ENCODE measurements at regions not wholly inside any gene's neighbourhood (a gene's known extent, or its start where the extent isn't known, plus 50 kb on each side); places are given as distances from the start of the nearest gene placed in this dataset.

DNA sequence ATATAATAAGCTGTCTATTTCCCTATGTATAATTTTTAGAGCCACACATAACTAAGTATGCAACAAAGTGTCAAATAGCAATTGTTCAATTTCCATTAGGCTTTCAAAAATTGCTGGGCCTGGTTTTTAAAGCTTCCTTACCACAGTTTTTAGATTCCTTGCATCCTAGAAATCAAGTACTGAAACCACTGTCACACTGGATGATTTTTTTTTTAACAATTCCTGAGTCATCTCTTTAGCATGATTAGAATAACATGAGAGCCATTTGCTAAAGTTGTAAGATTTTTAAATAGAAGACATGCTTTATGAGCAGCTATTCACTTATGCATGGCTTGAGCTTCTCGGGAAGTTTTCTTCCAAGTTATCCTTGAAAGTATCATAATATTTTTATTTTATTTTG lies 319.5 kb upstream of the NXPH2 start:
- H3K4me3 ChIP-seq: no peak overlapping the region
- no peaks in the 10 kb centered on the region for H3K4me1 ChIP-seq (ENCODE audit: control insufficient read depth in 5 of 5, insufficient read depth in 5 of 5, low read length in 5 of 5)
- no peak overlapping the region for H3K9ac ChIP-seq (ENCODE audit: insufficient read depth in 1 of 2, low read length in 2 of 2)
- H3K36me3 ChIP-seq (ENCODE audit: control insufficient read depth in 4 of 4, insufficient read depth in 4 of 4, low read length in 4 of 4): no peaks in the 10 kb centered on the region
- WGBS, 2 donors: 81 to 87% methylated on average over 1 of the region's 1 CpG
- no peak for DNase-seq
- no peak for ATAC-seq (ENCODE audit: insufficient read depth, low FRiP score)
- H3K27ac ChIP-seq (ENCODE audit: low read depth in 1 of 2, low read length in 1 of 2): no peak overlapping the region
- TF ChIP-seq, protein P1, sequence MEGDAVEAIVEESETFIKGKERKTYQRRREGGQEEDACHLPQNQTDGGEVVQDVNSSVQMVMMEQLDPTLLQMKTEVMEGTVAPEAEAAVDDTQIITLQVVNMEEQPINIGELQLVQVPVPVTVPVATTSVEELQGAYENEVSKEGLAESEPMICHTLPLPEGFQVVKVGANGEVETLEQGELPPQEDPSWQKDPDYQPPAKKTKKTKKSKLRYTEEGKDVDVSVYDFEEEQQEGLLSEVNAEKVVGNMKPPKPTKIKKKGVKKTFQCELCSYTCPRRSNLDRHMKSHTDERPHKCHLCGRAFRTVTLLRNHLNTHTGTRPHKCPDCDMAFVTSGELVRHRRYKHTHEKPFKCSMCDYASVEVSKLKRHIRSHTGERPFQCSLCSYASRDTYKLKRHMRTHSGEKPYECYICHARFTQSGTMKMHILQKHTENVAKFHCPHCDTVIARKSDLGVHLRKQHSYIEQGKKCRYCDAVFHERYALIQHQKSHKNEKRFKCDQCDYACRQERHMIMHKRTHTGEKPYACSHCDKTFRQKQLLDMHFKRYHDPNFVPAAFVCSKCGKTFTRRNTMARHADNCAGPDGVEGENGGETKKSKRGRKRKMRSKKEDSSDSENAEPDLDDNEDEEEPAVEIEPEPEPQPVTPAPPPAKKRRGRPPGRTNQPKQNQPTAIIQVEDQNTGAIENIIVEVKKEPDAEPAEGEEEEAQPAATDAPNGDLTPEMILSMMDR (IDR thresholded peaks at IDR 0.05; ENCODE audit: control extremely low read depth, extremely low read depth): no peak
- H3K27me3 ChIP-seq (ENCODE audit: control insufficient read depth in 3 of 3, insufficient read depth in 3 of 3, low read length in 2 of 3): no peaks in the 10 kb centered on the region
- H3K9me3 ChIP-seq (ENCODE audit: control insufficient read depth in 4 of 4, insufficient read depth in 3 of 4, low read length in 3 of 4): no peaks in the 10 kb centered on the region

DNA sequence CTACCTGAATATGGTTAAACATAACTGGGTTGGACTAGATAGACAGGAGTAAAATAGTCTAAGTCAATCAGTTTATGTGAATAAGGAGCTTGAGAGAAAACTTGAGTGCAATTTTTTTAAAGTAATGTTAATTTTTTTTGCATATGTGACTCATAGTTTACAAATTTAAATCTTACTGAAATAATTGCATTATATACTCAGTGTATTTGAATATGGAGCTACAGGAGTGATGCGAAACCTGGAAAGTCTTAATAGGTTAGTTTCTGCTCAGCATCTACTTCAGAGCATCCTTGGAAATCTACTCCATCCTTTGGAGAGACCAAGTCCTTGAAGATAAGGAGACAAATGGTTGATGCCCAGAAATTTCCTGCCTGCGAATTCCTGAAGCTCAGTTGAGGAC lies 318.8 kb upstream of the NXPH2 start:
- no peak overlapping the region for H3K9ac ChIP-seq (ENCODE audit: insufficient read depth in 1 of 2, low read length in 2 of 2)
- no peak overlapping the region for H3K27ac ChIP-seq (ENCODE audit: low read depth in 1 of 2, low read length in 1 of 2)
- no peaks in the 10 kb centered on the region for H3K27me3 ChIP-seq (ENCODE audit: control insufficient read depth in 3 of 3, insufficient read depth in 3 of 3, low read length in 2 of 3)
- H3K36me3 ChIP-seq (ENCODE audit: control insufficient read depth in 4 of 4, insufficient read depth in 4 of 4, low read length in 4 of 4): no peaks in the 10 kb centered on the region
- no peak for ATAC-seq (ENCODE audit: insufficient read depth, low FRiP score)
- H3K4me1 ChIP-seq (ENCODE audit: control insufficient read depth in 5 of 5, insufficient read depth in 5 of 5, low read length in 5 of 5): no peaks in the 10 kb centered on the region
- no peaks in the 10 kb centered on the region for H3K9me3 ChIP-seq (ENCODE audit: control insufficient read depth in 4 of 4, insufficient read depth in 3 of 4, low read length in 3 of 4)
- H3K4me3 ChIP-seq: no peak overlapping the region
- no peak for DNase-seq
- 80 to 82% methylated on average over 2 of the region's 2 CpGs for WGBS, 2 donors
- TF ChIP-seq, protein P1 (IDR thresholded peaks at IDR 0.05; ENCODE audit: control extremely low read depth, extremely low read depth): no peak

DNA sequence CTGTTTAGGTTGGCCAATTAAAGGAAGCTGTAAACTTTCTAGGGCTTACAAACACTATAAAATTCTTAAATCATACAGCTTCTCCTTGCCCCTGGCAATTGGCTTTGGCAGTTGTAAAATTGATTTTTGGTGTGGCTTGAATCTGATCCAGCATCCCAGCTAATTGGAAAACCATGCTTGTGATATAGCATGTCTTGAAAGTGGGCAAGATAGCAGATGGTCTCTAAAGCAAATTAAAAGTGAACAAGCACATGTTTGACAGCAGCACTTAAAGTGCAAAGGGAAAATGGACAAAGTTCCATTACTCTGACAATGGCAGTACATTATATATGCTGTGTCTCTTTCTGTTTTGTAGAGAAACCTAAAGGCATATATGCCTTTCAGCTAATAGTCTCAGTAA lies 302.9 kb upstream of the NXPH2 start:
- H3K27ac ChIP-seq (ENCODE audit: low read depth in 1 of 2, low read length in 1 of 2): no peak overlapping the region
- no peak overlapping the region for H3K4me3 ChIP-seq
- H3K36me3 ChIP-seq (ENCODE audit: control insufficient read depth in 4 of 4, insufficient read depth in 4 of 4, low read length in 4 of 4): no peaks in the 10 kb centered on the region
- no peaks in the 10 kb centered on the region for H3K4me1 ChIP-seq (ENCODE audit: control insufficient read depth in 5 of 5, insufficient read depth in 5 of 5, low read length in 5 of 5)
- no peak for ATAC-seq (ENCODE audit: insufficient read depth, low FRiP score)
- H3K27me3 ChIP-seq (ENCODE audit: control insufficient read depth in 3 of 3, insufficient read depth in 3 of 3, low read length in 2 of 3): no peaks in the 10 kb centered on the region
- H3K9ac ChIP-seq (ENCODE audit: insufficient read depth in 1 of 2, low read length in 2 of 2): no peak overlapping the region
- no peaks in the 10 kb centered on the region for H3K9me3 ChIP-seq (ENCODE audit: control insufficient read depth in 4 of 4, insufficient read depth in 3 of 4, low read length in 3 of 4)
- TF ChIP-seq, protein P1 (IDR thresholded peaks at IDR 0.05; ENCODE audit: control extremely low read depth, extremely low read depth): no peak
- no peak for DNase-seq

DNA sequence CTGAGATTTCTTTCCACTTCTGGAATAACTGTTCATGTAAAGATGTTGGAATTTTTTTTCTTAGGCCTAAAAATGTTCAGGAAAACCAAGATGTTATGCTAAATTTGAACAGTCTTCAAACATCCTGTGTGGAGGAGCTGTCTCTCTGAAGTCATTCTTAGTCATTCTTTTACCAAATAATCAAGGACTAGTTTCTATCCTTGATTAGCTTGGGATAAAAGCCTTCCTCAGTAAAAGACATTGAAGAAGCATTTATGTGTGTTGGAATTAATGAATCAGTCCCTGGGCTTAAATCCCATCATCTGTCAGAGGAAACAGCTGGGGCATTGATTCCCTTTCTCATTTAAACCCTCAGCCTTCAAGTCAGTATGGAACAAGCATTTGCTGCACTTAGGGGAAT lies 300.1 kb upstream of the NXPH2 start:
- Histone ChIP-seq H3K27me3 (ENCODE audit: control insufficient read depth in 3 of 3, insufficient read depth in 3 of 3, low read length in 2 of 3) (no peaks in the 10 kb centered on the region), H3K27ac (ENCODE audit: low read depth in 1 of 2, low read length in 1 of 2) (no peak overlapping the region), H3K4me3 (no peak overlapping the region), H3K9me3 (ENCODE audit: control insufficient read depth in 4 of 4, insufficient read depth in 3 of 4, low read length in 3 of 4) (no peaks in the 10 kb centered on the region), H3K4me1 (ENCODE audit: control insufficient read depth in 5 of 5, insufficient read depth in 5 of 5, low read length in 5 of 5) (no peaks in the 10 kb centered on the region), H3K9ac (ENCODE audit: insufficient read depth in 1 of 2, low read length in 2 of 2) (no peak overlapping the region), H3K36me3 (ENCODE audit: control insufficient read depth in 4 of 4, insufficient read depth in 4 of 4, low read length in 4 of 4) (no peaks in the 10 kb centered on the region)
- ATAC-seq (ENCODE audit: insufficient read depth, low FRiP score) (no peak), DNase-seq (no peak)
- TF ChIP-seq, protein P1 (IDR thresholded peaks at IDR 0.05; ENCODE audit: control extremely low read depth, extremely low read depth): no peak

All from lung (tissue), 11 donors.